K562 (cell line): ENCODE measurements at regions not wholly inside any gene's neighbourhood (a gene's known extent, or its start where the extent isn't known, plus 50 kb on each side); places are given as distances from the start of the nearest gene placed in this dataset.

Source experiments
- EZH2 ChIP-seq: IDR thresholded peaks from 2 replicates; pipeline ENCODE4 v1.6.1; 2012; ENCODE audit warnings: low read depth, mild to moderate bottlenecking, inconsistent platforms, low read length, borderline replicate concordance
- HDGF ChIP-seq: fragments of 450-650 bp; IDR thresholded peaks from 2 replicates; pipeline ENCODE4 v1.6.1; 2016
- HIVEP1 ChIP-seq: fragments of 250-450 bp; sonication (Bioruptor Pico); IDR thresholded peaks from 2 replicates; pipeline ENCODE4 v1.4.0; 2020; ENCODE audit warnings: mild to moderate bottlenecking
- HSF4 ChIP-seq: fragments of 250-450 bp; sonication (Bioruptor Pico); IDR thresholded peaks from 2 replicates; pipeline ENCODE4 v2.1.2; 2022; ENCODE audit warnings: mild to moderate bottlenecking, moderate library complexity, borderline replicate concordance
- POLR2A ChIP-seq: fragments of 450-650 bp; conservative IDR thresholded peaks from 2 replicates; pipeline ENCODE4 v1.6.1; 2016
- SRSF9 ChIP-seq: fragments of 200-400 bp; formaldehyde crosslinking; IDR thresholded peaks from 2 replicates; pipeline ENCODE4 v1.6.1; 2017; ENCODE audit warnings: low read depth, low read length, borderline replicate concordance
- TCFL5 ChIP-seq: fragments of 250-450 bp; sonication (Bioruptor Pico); conservative IDR thresholded peaks from 2 replicates; pipeline ENCODE4 v1.6.1; 2021; ENCODE audit warnings: mild to moderate bottlenecking, moderate library complexity, matching md5 sums
- ZNF263 ChIP-seq: sonication (generic); formaldehyde crosslinking; IDR thresholded peaks from 2 replicates; pipeline ENCODE4 v1.8.0; 2022; ENCODE audit warnings: mild to moderate bottlenecking, missing genetic modification reagents, borderline replicate concordance
- ZNF551 ChIP-seq: fragments of 250-450 bp; sonication (Bioruptor Pico); IDR thresholded peaks from 2 replicates; pipeline ENCODE4 v1.5.0; 2021; ENCODE audit warnings: mild to moderate bottlenecking, moderate library complexity
- TF ChIP-seq, protein P1 (sequence below), 3 experiments: IDR thresholded peaks in 2 of 3; conservative IDR thresholded peaks in 1 of 3; 2 replicates each; pipeline ENCODE4 v1.5.1; 2011 to 2012; ENCODE audit warnings: low read length in 3 of 3, mild to moderate bottlenecking in 3 of 3, control low read depth in 2 of 3, improper control_type of control experiment in 1 of 3, inconsistent platforms in 1 of 3, low read depth in 1 of 3, mixed read lengths in 1 of 3, moderate library complexity in 1 of 3; ENCODE audit not compliant: insufficient read depth in 2 of 3
- TF ChIP-seq, protein P2 (sequence below): fragments of 450-650 bp; IDR thresholded peaks from 2 replicates; pipeline ENCODE4 v1.7.0; 2016; ENCODE audit warnings: borderline replicate concordance
- TF ChIP-seq, protein P3 (sequence below): sonication (generic); formaldehyde crosslinking; IDR thresholded peaks from 2 replicates; pipeline ENCODE4 v1.9.0; 2022; ENCODE audit warnings: mild to moderate bottlenecking, missing genetic modification reagents

DNA sequence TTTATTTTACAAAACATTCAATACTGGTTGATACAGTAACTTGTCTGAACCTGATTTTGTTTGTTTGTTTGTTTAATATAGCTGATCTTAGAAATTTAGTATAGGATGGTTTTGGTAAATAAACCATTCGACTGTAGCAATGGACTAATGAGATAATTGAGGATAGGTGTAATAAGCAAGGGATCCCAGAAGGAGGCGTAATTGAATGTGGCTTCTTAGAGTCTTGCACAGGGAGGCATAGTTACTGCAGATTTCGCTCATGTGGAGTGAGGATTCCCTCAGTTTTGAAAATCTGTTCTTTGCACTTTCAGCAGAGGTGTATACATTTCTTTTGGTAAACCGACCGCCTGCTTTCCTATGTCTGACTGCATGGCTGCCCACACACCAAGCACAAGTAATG is 709.6 kb downstream of the SOCS6 start:
- TF ChIP-seq POLR2A = no peak
- TF ChIP-seq, protein P1, sequence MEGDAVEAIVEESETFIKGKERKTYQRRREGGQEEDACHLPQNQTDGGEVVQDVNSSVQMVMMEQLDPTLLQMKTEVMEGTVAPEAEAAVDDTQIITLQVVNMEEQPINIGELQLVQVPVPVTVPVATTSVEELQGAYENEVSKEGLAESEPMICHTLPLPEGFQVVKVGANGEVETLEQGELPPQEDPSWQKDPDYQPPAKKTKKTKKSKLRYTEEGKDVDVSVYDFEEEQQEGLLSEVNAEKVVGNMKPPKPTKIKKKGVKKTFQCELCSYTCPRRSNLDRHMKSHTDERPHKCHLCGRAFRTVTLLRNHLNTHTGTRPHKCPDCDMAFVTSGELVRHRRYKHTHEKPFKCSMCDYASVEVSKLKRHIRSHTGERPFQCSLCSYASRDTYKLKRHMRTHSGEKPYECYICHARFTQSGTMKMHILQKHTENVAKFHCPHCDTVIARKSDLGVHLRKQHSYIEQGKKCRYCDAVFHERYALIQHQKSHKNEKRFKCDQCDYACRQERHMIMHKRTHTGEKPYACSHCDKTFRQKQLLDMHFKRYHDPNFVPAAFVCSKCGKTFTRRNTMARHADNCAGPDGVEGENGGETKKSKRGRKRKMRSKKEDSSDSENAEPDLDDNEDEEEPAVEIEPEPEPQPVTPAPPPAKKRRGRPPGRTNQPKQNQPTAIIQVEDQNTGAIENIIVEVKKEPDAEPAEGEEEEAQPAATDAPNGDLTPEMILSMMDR (IDR thresholded peaks at IDR 0.05 in 2 of 3, conservative IDR thresholded peaks at IDR 0.05 in 1 of 3; ENCODE audit: insufficient read depth in 2 of 3, low read depth in 1 of 3, low read length in 3 of 3) = no peak
- no peak for TF ChIP-seq HSF4 (CRISPR knock-in tag)
- TF ChIP-seq EZH2 = no peak
- TF ChIP-seq TCFL5 (CRISPR knock-in tag) = no peak
- no peak for TF ChIP-seq HDGF
- no peak for TF ChIP-seq ZNF263 (CRISPR knock-in tag)
- TF ChIP-seq, protein P2, sequence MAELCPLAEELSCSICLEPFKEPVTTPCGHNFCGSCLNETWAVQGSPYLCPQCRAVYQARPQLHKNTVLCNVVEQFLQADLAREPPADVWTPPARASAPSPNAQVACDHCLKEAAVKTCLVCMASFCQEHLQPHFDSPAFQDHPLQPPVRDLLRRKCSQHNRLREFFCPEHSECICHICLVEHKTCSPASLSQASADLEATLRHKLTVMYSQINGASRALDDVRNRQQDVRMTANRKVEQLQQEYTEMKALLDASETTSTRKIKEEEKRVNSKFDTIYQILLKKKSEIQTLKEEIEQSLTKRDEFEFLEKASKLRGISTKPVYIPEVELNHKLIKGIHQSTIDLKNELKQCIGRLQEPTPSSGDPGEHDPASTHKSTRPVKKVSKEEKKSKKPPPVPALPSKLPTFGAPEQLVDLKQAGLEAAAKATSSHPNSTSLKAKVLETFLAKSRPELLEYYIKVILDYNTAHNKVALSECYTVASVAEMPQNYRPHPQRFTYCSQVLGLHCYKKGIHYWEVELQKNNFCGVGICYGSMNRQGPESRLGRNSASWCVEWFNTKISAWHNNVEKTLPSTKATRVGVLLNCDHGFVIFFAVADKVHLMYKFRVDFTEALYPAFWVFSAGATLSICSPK = no peak
- no peak for TF ChIP-seq HIVEP1 (CRISPR knock-in tag)
- TF ChIP-seq, protein P3, sequence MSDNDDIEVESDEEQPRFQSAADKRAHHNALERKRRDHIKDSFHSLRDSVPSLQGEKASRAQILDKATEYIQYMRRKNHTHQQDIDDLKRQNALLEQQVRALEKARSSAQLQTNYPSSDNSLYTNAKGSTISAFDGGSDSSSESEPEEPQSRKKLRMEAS (CRISPR knock-in tag) = no peak
- TF ChIP-seq ZNF551 (CRISPR knock-in tag) = no peak
- no peak for TF ChIP-seq SRSF9
